ENCODE measurements at regions not wholly inside any gene's neighbourhood (a gene's known extent, or its start where the extent isn't known, plus 50 kb on each side); places are given as distances from the start of the nearest gene placed in this dataset.

DNA sequence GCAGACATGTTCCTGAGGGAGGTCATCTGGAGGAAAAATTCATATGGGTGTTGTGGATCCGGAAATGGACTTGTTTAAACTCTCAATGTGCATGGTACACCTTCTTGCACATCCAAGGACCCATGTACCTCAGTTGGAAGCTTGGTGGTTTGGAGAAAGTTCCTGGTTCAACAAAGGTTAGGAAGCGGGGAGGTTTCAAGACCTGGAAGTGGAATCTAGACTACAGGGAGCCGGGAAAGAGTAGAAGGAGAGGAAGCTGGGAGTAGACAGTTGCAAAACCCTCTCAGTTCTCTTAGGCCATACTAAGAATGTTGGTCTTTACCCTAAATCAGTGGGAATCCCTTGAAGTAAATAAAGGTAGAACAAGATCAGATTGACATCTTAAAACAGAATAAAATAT lies 209.8 kb upstream of the SPOPL start:
- TF ChIP-seq, protein P1, sequence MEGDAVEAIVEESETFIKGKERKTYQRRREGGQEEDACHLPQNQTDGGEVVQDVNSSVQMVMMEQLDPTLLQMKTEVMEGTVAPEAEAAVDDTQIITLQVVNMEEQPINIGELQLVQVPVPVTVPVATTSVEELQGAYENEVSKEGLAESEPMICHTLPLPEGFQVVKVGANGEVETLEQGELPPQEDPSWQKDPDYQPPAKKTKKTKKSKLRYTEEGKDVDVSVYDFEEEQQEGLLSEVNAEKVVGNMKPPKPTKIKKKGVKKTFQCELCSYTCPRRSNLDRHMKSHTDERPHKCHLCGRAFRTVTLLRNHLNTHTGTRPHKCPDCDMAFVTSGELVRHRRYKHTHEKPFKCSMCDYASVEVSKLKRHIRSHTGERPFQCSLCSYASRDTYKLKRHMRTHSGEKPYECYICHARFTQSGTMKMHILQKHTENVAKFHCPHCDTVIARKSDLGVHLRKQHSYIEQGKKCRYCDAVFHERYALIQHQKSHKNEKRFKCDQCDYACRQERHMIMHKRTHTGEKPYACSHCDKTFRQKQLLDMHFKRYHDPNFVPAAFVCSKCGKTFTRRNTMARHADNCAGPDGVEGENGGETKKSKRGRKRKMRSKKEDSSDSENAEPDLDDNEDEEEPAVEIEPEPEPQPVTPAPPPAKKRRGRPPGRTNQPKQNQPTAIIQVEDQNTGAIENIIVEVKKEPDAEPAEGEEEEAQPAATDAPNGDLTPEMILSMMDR (conservative IDR thresholded peaks at IDR 0.05; ENCODE audit: low read depth, low read length), result no peak
- no peak for DNase-seq (ENCODE audit: low read depth)
- H3K4me3 ChIP-seq (ENCODE audit: low read depth, low read length), result no peak overlapping the region

DNA sequence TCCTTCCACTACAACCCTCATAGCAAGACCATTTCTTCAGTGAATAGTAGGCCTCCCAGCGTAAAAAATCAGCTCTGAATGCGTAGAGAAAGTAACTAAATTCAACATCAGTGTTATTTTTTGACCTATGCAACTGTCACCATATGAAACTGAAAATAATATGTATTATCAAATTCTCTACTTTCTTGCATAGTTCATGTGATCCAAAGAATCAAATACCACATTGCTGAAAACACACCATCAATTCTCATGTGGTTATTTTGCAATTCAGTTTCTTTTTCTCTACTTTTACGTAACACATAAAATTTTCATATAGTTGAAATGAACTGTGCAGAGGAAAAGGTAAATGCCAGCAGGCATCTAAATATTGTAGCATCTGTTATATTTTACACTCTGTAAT lies 208.5 kb upstream of the SPOPL start:
- DNase-seq (ENCODE audit: low read depth), result no peak
- TF ChIP-seq, protein P1 (conservative IDR thresholded peaks at IDR 0.05; ENCODE audit: low read depth, low read length), result no peak
- no peak overlapping the region for H3K4me3 ChIP-seq (ENCODE audit: low read depth, low read length)

DNA sequence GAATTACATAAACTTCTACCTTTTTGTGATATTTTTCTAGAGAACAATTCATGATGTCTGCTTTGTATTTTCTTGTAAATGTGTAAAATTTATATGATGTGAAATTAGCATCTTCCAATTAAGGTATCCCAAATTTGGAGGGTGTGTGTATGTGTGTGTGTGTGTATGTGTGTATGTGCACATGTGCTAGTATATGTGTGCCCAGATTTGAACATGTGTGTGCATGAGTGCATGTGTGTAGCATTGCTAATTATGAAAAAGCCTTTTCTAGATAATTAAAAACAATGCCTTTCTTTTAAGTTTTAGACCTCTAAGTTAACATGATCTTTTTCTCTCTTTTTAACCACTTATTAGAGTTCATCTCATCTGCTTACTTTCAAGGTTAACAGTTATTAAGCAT lies 208.0 kb upstream of the SPOPL start:
- DNase-seq (ENCODE audit: low read depth), result no peak
- no peak overlapping the region for H3K4me3 ChIP-seq (ENCODE audit: low read depth, low read length)
- TF ChIP-seq, protein P1 (conservative IDR thresholded peaks at IDR 0.05; ENCODE audit: low read depth, low read length), result no peak

DNA sequence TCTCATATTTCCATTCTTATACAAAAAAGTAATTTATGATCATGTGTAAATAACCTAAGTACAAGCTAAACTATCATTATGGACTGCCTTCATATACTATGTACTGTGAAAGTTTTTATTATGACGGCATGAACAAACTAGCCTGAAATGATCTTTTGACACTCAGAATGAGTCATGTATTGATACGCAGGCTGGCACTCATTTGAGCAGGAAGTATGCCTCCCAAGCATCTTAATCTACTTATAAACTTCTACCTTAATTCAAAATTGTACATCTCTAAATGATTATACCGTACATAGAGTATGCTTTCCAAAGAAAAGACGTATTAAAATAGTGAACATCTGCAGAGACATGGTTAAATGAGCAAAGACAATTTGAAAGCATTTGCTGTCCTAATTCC lies 207.1 kb upstream of the SPOPL start:
- no peak for DNase-seq (ENCODE audit: low read depth)
- TF ChIP-seq, protein P1 (conservative IDR thresholded peaks at IDR 0.05; ENCODE audit: low read depth, low read length), result no peak
- no peak overlapping the region for H3K4me3 ChIP-seq (ENCODE audit: low read depth, low read length)

DNA sequence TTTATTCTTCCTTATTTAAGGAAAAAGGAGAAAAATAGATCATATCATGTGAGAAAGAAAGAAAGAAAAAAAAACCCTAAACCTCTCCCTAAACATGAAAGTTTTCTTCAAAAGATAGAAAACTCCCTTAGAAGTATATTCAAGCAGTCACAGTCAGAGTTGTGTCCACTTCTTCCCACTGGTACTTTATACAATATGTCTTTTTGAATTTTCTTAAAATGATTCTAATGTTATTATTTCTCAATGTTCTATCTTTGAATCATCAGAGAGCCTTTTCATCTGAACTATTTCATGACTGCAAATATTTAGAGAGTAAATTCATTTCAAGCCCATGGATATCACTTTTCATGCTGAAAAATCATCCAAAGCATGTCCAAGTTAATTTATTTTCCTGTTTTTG lies 205.2 kb upstream of the SPOPL start:
- no peak for DNase-seq (ENCODE audit: low read depth)
- no peak overlapping the region for H3K4me3 ChIP-seq (ENCODE audit: low read depth, low read length)
- TF ChIP-seq, protein P1 (conservative IDR thresholded peaks at IDR 0.05; ENCODE audit: low read depth, low read length), result no peak

DNA sequence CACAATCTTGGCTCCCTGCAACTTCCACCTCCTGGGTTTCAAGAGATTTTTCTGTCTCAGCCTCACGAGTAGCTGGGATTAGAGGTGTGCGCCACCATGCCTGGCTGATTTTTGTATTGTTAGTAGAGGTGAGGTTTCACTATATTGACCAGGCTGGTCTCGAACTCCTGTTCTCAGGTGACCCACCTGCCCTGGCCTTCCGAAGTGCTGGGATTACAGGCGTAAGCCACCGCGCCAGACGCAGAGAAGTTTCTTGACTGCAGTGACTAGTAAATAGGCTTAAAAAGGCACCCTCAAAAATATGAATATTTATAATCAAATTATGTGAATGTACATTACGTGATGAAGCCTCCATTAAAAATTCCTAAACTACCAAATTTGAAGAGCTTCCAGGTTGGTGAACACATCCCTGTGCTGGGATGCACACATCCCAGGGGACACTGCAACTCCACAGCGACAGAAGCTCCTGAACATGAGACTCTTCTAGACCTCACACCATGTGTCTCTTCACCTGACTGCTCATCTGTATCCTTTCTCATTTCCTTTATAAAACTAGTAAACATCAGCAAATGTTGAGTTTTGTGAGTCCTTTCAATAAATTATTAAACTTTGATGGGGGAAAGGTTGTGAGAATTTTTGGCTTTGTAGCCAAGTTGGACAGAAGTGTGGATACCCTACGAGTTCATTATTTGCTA lies 203.3 kb upstream of the SPOPL start:
- H3K4me3 ChIP-seq (ENCODE audit: low read depth, low read length), result no peak overlapping the region
- TF ChIP-seq, protein P1 (conservative IDR thresholded peaks at IDR 0.05; ENCODE audit: low read depth, low read length), result no peak
- DNase-seq (ENCODE audit: low read depth), result no peak

DNA sequence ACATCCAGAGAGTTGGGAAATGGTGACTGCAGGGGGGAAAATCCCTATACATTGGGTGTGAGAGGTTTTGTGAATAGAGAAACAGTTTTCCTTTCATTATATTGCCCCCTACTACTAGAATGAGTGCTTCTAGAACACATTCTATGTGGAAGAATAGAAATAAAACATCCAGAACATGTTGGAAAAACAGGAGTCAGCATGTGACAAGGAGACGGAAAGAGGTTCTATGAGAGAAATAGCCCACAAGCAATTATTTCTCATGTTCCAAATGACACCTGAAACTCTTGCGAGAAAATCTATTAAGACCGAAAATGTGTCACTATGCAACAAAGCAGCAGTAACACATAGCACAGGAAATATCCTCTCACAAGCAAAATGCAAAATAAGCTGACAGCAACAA lies 202.7 kb upstream of the SPOPL start:
- TF ChIP-seq, protein P1 (conservative IDR thresholded peaks at IDR 0.05; ENCODE audit: low read depth, low read length), result no peak
- no peak for DNase-seq (ENCODE audit: low read depth)
- no peak overlapping the region for H3K4me3 ChIP-seq (ENCODE audit: low read depth, low read length)
